WTC11 (cell line): ENCODE measurements at regions not wholly inside any gene's neighbourhood (a gene's known extent, or its start where the extent isn't known, plus 50 kb on each side); places are given as distances from the start of the nearest gene placed in this dataset.

Source experiments
- ATAC-seq: fragments of 200-7000 bp; cut with Tn5 transposase; 2 replicates; pipeline ENCODE4 v1.10.0; 2021; ENCODE audit warnings: mild to moderate bottlenecking, moderate library complexity
- CTCF ChIA-PET: fragments of 300-600 bp; sonication (Branson Sonifier 250); formaldehyde crosslinking; loops from one replicate; lab custom pipeline; 2021; ENCODE audit warnings: antibody characterized with exemption; lab: Charles Lee
- POLR2A ChIA-PET: fragments of 350-600 bp; sonication (Branson Sonifier 250); formaldehyde crosslinking; loops from one replicate; lab custom pipeline; 2021; ENCODE audit warnings: antibody characterized with exemption; lab: Charles Lee
- DNase-seq: peaks from one replicate; pipeline ENCODE4 v3.0.0; 2021; ENCODE audit warnings: low spot score
- H3K27ac Mint-ChIP-seq: 2 replicates; pipeline ENCODE4 v1.8.0; 2021; ENCODE audit warnings: mixed read lengths
- H3K27me3 Mint-ChIP-seq: 2 replicates; pipeline ENCODE4 v1.8.0; 2021; ENCODE audit warnings: low read depth, mild to moderate bottlenecking, moderate library complexity, mixed read lengths
- H3K36me3 Mint-ChIP-seq: 2 replicates; pipeline ENCODE4 v1.8.0; 2021; ENCODE audit warnings: mixed read lengths
- H3K4me1 Mint-ChIP-seq: 2 replicates; pipeline ENCODE4 v1.8.0; 2022; ENCODE audit warnings: mixed read lengths
- H3K4me3 Mint-ChIP-seq: 2 replicates; pipeline ENCODE4 v1.8.0; 2021; ENCODE audit warnings: mild to moderate bottlenecking, moderate library complexity, mixed read lengths
- H3K9me3 Mint-ChIP-seq: 2 replicates; pipeline ENCODE4 v1.8.0; 2021; ENCODE audit warnings: mixed read lengths
- CREM ChIP-seq: sonication (generic); formaldehyde crosslinking; IDR thresholded peaks from 2 replicates; pipeline ENCODE4 v1.8.1; 2022; ENCODE audit warnings: mild to moderate bottlenecking, missing genetic modification reagents, moderate library complexity
- EMX1 ChIP-seq: fragments of 250-450 bp; sonication (Bioruptor Pico); IDR thresholded peaks from 2 replicates; pipeline ENCODE4 v1.8.0; 2021; ENCODE audit warnings: mild to moderate bottlenecking
- FOXP1 ChIP-seq: sonication (generic); formaldehyde crosslinking; IDR thresholded peaks from 2 replicates; pipeline ENCODE4 v1.8.0; 2022; ENCODE audit warnings: missing genetic modification reagents, mild to moderate bottlenecking, moderate library complexity, borderline replicate concordance
- GABPB1 ChIP-seq: sonication (generic); formaldehyde crosslinking; IDR thresholded peaks from 2 replicates; pipeline ENCODE4 v1.8.1; 2023; ENCODE audit warnings: mild to moderate bottlenecking, missing genetic modification reagents
- JUN ChIP-seq: sonication (generic); formaldehyde crosslinking; IDR thresholded peaks from 2 replicates; pipeline ENCODE4 v1.8.0; 2023; ENCODE audit warnings: mild to moderate bottlenecking, missing genetic modification reagents
- MXD4 ChIP-seq: fragments of 250-450 bp; sonication (Bioruptor Pico); IDR thresholded peaks from 2 replicates; pipeline ENCODE4 v1.8.0; 2021; ENCODE audit warnings: mild to moderate bottlenecking, moderate library complexity, borderline replicate concordance
- MYBL2 ChIP-seq: sonication (generic); formaldehyde crosslinking; IDR thresholded peaks from 2 replicates; pipeline ENCODE4 v1.8.1; 2023; ENCODE audit warnings: mild to moderate bottlenecking, moderate library complexity, missing genetic modification reagents
- RELA ChIP-seq: sonication (generic); formaldehyde crosslinking; IDR thresholded peaks from 2 replicates; pipeline ENCODE4 v1.8.1; 2022; ENCODE audit warnings: missing genetic modification reagents, mild to moderate bottlenecking, borderline replicate concordance
- SP1 ChIP-seq: sonication (generic); formaldehyde crosslinking; conservative IDR thresholded peaks from 2 replicates; pipeline ENCODE4 v1.8.1; 2022; ENCODE audit warnings: missing genetic modification reagents
- ZNF423 ChIP-seq: fragments of 250-450 bp; sonication (Bioruptor Pico); IDR thresholded peaks from 2 replicates; pipeline ENCODE4 v2.1.2; 2022; ENCODE audit warnings: mild to moderate bottlenecking, moderate library complexity
- TF ChIP-seq, protein P1 (sequence below): fragments of 250-450 bp; sonication (Bioruptor Pico); IDR thresholded peaks from 2 replicates; pipeline ENCODE4 v1.9.0; 2021; ENCODE audit warnings: mild to moderate bottlenecking, borderline replicate concordance
- TF ChIP-seq, protein P2 (sequence below): sonication (generic); formaldehyde crosslinking; conservative IDR thresholded peaks from 2 replicates; pipeline ENCODE4 v1.8.1; 2023; ENCODE audit warnings: mild to moderate bottlenecking, low read depth, missing genetic modification reagents, moderate library complexity
- TF ChIP-seq, protein P3 (sequence below): fragments of 250-450 bp; sonication (Bioruptor Pico); conservative IDR thresholded peaks from 2 replicates; pipeline ENCODE4 v1.9.0; 2021; ENCODE audit warnings: mild to moderate bottlenecking
- TF ChIP-seq, protein P4 (sequence below): sonication (generic); formaldehyde crosslinking; IDR thresholded peaks from 2 replicates; pipeline ENCODE4 v1.8.0; 2023; ENCODE audit warnings: missing genetic modification reagents, mild to moderate bottlenecking, borderline replicate concordance
- TF ChIP-seq, protein P5 (sequence below): fragments of 250-450 bp; sonication (Bioruptor Pico); IDR thresholded peaks from 2 replicates; pipeline ENCODE4 v1.9.0; 2021; ENCODE audit warnings: mild to moderate bottlenecking
- TF ChIP-seq, protein P6 (sequence below): fragments of 250-450 bp; sonication (Bioruptor Pico); IDR thresholded peaks from 2 replicates; pipeline ENCODE4 v2.1.2; 2022; ENCODE audit warnings: mild to moderate bottlenecking, moderate library complexity
- TF ChIP-seq, protein P7 (sequence below): sonication (generic); formaldehyde crosslinking; IDR thresholded peaks from 2 replicates; pipeline ENCODE4 v1.8.0; 2023; ENCODE audit warnings: missing genetic modification reagents

DNA sequence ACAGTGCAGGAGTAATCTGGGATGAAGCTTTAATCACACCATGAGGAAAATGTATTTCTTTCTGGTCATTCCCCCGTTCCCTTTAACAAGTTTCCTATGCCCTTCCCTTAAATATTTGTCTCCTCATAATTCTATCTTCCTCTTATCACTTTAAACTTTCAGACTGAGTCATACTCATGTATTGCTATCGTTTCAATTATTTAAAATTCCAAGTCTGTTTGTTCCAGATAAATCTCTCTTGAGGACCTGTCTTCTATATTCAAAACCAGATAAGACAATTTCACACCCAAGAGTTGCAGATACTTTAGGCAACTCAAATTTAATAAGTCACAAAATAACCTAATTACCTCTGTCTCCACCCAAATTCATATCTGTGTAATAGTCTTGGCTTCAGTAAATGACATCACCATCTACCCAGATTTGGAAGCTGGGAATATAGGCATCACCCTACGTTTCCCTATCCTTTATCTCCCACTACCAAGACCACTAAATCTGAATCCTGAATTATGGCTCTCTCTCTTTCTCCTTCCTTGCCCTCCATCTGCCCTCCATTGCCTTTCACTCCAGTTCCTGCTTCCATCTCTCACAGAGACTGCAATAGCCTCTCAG is 220.1 kb downstream of the PYDC2 start:
- H3K27me3 Mint-ChIP-seq, result no peaks in the 10 kb centered on the region; the same call in 1 of the 2 replicates
- no peaks in the 10 kb centered on the region for H3K36me3 Mint-ChIP-seq
- CTCF ChIA-PET, result no interaction called here
- ATAC-seq (no peak), DNase-seq (no peak)
- H3K4me3 Mint-ChIP-seq, result no peak overlapping the region
- POLR2A ChIA-PET, result no interaction called here
- no peak overlapping the region for H3K27ac Mint-ChIP-seq
- H3K4me1 Mint-ChIP-seq, result peaks cover 11% of the 10 kb centered on the region
- H3K9me3 Mint-ChIP-seq, result peaks cover 3% of the 10 kb centered on the region; the same call in 1 of the 2 replicates
- TF ChIP-seq, protein P1, sequence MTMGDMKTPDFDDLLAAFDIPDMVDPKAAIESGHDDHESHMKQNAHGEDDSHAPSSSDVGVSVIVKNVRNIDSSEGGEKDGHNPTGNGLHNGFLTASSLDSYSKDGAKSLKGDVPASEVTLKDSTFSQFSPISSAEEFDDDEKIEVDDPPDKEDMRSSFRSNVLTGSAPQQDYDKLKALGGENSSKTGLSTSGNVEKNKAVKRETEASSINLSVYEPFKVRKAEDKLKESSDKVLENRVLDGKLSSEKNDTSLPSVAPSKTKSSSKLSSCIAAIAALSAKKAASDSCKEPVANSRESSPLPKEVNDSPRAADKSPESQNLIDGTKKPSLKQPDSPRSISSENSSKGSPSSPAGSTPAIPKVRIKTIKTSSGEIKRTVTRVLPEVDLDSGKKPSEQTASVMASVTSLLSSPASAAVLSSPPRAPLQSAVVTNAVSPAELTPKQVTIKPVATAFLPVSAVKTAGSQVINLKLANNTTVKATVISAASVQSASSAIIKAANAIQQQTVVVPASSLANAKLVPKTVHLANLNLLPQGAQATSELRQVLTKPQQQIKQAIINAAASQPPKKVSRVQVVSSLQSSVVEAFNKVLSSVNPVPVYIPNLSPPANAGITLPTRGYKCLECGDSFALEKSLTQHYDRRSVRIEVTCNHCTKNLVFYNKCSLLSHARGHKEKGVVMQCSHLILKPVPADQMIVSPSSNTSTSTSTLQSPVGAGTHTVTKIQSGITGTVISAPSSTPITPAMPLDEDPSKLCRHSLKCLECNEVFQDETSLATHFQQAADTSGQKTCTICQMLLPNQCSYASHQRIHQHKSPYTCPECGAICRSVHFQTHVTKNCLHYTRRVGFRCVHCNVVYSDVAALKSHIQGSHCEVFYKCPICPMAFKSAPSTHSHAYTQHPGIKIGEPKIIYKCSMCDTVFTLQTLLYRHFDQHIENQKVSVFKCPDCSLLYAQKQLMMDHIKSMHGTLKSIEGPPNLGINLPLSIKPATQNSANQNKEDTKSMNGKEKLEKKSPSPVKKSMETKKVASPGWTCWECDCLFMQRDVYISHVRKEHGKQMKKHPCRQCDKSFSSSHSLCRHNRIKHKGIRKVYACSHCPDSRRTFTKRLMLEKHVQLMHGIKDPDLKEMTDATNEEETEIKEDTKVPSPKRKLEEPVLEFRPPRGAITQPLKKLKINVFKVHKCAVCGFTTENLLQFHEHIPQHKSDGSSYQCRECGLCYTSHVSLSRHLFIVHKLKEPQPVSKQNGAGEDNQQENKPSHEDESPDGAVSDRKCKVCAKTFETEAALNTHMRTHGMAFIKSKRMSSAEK (CRISPR knock-in tag), result no peak
- TF ChIP-seq MXD4 (no peak), MYBL2 (no peak), SP1 (CRISPR knock-in tag) (no peak), RELA (CRISPR knock-in tag) (no peak), EMX1 (no peak), JUN (no peak), ZNF423 (CRISPR knock-in tag) (no peak), CREM (CRISPR knock-in tag) (no peak), GABPB1 (CRISPR knock-in tag) (no peak), FOXP1 (CRISPR knock-in tag) (no peak)
- TF ChIP-seq, protein P2, sequence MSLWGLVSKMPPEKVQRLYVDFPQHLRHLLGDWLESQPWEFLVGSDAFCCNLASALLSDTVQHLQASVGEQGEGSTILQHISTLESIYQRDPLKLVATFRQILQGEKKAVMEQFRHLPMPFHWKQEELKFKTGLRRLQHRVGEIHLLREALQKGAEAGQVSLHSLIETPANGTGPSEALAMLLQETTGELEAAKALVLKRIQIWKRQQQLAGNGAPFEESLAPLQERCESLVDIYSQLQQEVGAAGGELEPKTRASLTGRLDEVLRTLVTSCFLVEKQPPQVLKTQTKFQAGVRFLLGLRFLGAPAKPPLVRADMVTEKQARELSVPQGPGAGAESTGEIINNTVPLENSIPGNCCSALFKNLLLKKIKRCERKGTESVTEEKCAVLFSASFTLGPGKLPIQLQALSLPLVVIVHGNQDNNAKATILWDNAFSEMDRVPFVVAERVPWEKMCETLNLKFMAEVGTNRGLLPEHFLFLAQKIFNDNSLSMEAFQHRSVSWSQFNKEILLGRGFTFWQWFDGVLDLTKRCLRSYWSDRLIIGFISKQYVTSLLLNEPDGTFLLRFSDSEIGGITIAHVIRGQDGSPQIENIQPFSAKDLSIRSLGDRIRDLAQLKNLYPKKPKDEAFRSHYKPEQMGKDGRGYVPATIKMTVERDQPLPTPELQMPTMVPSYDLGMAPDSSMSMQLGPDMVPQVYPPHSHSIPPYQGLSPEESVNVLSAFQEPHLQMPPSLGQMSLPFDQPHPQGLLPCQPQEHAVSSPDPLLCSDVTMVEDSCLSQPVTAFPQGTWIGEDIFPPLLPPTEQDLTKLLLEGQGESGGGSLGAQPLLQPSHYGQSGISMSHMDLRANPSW (CRISPR knock-in tag), result no peak
- TF ChIP-seq, protein P3, sequence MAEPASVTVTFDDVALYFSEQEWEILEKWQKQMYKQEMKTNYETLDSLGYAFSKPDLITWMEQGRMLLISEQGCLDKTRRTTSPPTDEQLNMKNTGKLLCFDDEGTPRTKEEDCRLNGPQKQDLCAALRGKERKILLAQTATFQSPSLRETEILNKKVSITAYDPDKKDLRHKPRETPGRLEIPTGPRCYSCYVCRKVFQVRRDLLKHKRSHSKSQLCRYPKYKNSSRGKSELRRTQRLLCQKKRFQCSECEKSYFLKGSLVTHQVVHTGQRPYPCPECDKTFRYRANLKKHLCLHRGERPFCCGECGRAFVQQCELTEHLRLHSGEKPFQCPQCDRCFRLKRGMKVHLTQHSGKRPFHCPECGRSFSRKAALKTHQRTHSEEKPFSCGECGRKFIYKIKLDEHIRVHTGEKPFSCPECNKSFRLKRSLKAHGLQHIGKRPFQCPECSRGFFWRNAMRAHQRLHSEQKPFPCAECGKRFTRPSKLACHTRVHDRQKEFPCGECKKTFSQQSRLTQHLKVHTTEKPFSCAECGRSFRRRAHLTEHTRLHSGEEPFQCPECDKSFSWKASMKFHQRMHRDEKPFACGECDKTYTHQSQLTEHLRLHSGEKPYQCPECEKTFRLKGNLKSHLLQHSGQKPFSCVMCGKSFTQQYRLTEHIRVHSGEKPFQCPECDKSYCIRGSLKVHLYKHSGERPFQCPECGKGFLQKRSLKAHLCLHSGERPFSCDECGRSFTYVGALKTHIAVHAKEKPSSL (CRISPR knock-in tag), result no peak
- TF ChIP-seq, protein P4, sequence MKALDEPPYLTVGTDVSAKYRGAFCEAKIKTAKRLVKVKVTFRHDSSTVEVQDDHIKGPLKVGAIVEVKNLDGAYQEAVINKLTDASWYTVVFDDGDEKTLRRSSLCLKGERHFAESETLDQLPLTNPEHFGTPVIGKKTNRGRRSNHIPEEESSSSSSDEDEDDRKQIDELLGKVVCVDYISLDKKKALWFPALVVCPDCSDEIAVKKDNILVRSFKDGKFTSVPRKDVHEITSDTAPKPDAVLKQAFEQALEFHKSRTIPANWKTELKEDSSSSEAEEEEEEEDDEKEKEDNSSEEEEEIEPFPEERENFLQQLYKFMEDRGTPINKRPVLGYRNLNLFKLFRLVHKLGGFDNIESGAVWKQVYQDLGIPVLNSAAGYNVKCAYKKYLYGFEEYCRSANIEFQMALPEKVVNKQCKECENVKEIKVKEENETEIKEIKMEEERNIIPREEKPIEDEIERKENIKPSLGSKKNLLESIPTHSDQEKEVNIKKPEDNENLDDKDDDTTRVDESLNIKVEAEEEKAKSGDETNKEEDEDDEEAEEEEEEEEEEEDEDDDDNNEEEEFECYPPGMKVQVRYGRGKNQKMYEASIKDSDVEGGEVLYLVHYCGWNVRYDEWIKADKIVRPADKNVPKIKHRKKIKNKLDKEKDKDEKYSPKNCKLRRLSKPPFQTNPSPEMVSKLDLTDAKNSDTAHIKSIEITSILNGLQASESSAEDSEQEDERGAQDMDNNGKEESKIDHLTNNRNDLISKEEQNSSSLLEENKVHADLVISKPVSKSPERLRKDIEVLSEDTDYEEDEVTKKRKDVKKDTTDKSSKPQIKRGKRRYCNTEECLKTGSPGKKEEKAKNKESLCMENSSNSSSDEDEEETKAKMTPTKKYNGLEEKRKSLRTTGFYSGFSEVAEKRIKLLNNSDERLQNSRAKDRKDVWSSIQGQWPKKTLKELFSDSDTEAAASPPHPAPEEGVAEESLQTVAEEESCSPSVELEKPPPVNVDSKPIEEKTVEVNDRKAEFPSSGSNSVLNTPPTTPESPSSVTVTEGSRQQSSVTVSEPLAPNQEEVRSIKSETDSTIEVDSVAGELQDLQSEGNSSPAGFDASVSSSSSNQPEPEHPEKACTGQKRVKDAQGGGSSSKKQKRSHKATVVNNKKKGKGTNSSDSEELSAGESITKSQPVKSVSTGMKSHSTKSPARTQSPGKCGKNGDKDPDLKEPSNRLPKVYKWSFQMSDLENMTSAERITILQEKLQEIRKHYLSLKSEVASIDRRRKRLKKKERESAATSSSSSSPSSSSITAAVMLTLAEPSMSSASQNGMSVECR, result no peak
- TF ChIP-seq, protein P5, sequence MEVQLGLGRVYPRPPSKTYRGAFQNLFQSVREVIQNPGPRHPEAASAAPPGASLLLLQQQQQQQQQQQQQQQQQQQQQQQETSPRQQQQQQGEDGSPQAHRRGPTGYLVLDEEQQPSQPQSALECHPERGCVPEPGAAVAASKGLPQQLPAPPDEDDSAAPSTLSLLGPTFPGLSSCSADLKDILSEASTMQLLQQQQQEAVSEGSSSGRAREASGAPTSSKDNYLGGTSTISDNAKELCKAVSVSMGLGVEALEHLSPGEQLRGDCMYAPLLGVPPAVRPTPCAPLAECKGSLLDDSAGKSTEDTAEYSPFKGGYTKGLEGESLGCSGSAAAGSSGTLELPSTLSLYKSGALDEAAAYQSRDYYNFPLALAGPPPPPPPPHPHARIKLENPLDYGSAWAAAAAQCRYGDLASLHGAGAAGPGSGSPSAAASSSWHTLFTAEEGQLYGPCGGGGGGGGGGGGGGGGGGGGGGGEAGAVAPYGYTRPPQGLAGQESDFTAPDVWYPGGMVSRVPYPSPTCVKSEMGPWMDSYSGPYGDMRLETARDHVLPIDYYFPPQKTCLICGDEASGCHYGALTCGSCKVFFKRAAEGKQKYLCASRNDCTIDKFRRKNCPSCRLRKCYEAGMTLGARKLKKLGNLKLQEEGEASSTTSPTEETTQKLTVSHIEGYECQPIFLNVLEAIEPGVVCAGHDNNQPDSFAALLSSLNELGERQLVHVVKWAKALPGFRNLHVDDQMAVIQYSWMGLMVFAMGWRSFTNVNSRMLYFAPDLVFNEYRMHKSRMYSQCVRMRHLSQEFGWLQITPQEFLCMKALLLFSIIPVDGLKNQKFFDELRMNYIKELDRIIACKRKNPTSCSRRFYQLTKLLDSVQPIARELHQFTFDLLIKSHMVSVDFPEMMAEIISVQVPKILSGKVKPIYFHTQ (CRISPR knock-in tag), result no peak
- TF ChIP-seq, protein P6, sequence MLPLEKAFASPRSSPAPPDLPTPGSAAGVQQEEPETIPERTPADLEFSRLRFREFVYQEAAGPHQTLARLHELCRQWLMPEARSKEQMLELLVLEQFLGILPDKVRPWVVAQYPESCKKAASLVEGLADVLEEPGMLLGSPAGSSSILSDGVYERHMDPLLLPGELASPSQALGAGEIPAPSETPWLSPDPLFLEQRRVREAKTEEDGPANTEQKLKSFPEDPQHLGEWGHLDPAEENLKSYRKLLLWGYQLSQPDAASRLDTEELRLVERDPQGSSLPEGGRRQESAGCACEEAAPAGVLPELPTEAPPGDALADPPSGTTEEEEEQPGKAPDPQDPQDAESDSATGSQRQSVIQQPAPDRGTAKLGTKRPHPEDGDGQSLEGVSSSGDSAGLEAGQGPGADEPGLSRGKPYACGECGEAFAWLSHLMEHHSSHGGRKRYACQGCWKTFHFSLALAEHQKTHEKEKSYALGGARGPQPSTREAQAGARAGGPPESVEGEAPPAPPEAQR (CRISPR knock-in tag), result no peak
- TF ChIP-seq, protein P7, sequence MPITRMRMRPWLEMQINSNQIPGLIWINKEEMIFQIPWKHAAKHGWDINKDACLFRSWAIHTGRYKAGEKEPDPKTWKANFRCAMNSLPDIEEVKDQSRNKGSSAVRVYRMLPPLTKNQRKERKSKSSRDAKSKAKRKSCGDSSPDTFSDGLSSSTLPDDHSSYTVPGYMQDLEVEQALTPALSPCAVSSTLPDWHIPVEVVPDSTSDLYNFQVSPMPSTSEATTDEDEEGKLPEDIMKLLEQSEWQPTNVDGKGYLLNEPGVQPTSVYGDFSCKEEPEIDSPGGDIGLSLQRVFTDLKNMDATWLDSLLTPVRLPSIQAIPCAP, result no peak
